ENCODE measurements at regions not wholly inside any gene's neighbourhood (a gene's known extent, or its start where the extent isn't known, plus 50 kb on each side); places are given as distances from the start of the nearest gene placed in this dataset.
"Not testable (repeated sequence)": the region's sequence is repeated elsewhere in the genome, so short reads cannot be mapped to it uniquely, and the experiment has no call there.

DNA sequence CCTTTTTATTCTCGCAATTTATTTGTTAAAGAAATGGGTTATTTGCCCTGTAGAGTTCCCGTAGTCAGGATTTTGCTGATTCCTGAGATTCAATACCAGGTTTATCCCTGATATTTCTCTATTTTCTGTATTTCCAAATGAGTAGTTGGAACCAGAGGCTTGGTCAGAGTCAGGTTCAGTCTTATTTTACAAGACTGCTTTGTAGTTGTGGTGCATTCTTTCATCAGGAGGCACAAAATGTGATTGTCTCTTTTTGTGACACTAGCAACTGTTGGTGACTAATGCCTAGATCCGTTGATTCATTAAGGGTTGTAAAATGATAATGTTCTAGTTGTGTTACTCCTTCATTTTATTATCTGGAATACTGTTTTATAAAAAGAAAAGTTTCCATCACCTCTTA is 95.5 kb upstream of the TPTE start:
- H3K4me3 Mint-ChIP-seq: no peak overlapping the region
- H3K4me1 Mint-ChIP-seq: no peaks in the 10 kb centered on the region
- Histone ChIP-seq H3K27ac (ENCODE audit: low read depth, low read length) (no peak overlapping the region), H3K4me1 (ENCODE audit: control insufficient read depth, insufficient read depth, low read length) (no peaks in the 10 kb centered on the region), H3K4me3 (ENCODE audit: low read length) (peak overlapping the region; percentile 37), H3K36me3 (ENCODE audit: control insufficient read depth, insufficient read depth, low read length) (no peaks in the 10 kb centered on the region), H3K9me3 (ENCODE audit: control insufficient read depth, low read length) (peaks cover 94% of the 10 kb centered on the region), H3K27me3 (ENCODE audit: control insufficient read depth, insufficient read depth, low read length, poor library complexity, severe bottlenecking) (no peaks in the 10 kb centered on the region), H3K9ac (ENCODE audit: extremely low read depth, low read length, poor library complexity, severe bottlenecking) (no peak overlapping the region)
- H3K27ac Mint-ChIP-seq: no peak overlapping the region
- TF ChIP-seq, protein P1, sequence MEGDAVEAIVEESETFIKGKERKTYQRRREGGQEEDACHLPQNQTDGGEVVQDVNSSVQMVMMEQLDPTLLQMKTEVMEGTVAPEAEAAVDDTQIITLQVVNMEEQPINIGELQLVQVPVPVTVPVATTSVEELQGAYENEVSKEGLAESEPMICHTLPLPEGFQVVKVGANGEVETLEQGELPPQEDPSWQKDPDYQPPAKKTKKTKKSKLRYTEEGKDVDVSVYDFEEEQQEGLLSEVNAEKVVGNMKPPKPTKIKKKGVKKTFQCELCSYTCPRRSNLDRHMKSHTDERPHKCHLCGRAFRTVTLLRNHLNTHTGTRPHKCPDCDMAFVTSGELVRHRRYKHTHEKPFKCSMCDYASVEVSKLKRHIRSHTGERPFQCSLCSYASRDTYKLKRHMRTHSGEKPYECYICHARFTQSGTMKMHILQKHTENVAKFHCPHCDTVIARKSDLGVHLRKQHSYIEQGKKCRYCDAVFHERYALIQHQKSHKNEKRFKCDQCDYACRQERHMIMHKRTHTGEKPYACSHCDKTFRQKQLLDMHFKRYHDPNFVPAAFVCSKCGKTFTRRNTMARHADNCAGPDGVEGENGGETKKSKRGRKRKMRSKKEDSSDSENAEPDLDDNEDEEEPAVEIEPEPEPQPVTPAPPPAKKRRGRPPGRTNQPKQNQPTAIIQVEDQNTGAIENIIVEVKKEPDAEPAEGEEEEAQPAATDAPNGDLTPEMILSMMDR (conservative IDR thresholded peaks at IDR 0.05): no peak
- H3K9me3 Mint-ChIP-seq: no peaks in the 10 kb centered on the region
- no peaks in the 10 kb centered on the region for H3K36me3 Mint-ChIP-seq (ENCODE audit: low read depth)
- no peaks in the 10 kb centered on the region for H3K27me3 Mint-ChIP-seq (ENCODE audit: insufficient read depth)
- 71 to 72% methylated on average over 3 of the region's 3 CpGs for WGBS, 2 experiments (ENCODE audit: insufficient coverage in 1 of 2, insufficient read length in 1 of 2)
- no peak for DNase-seq

DNA sequence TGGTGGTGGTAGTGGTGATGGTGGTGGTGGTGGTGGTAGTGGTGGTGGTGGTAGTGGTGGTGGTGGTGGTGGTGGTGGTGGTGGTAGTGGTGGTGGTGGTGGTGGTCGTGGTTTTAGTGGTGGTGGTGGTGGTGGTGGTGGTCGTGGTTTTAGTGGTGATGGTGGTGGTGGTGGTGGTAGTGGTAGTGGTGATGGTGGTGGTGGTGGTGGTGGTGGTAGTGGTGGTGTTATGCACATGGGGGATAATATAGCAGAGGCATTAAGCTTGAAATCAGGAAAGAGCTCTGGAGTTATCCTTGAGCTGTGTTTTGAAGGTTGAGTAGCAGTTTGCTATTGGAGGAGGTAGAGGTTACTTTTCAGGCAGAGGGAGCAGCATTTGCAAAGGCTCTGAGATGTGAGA is 94.6 kb upstream of the TPTE start:
- DNase-seq; H3K4me3 Mint-ChIP-seq; H3K27ac Mint-ChIP-seq; H3K9ac ChIP-seq (ENCODE audit: extremely low read depth, low read length, poor library complexity, severe bottlenecking); H3K36me3 ChIP-seq (ENCODE audit: control insufficient read depth, insufficient read depth, low read length); H3K27ac ChIP-seq (ENCODE audit: low read depth, low read length); H3K4me1 ChIP-seq (ENCODE audit: control insufficient read depth, insufficient read depth, low read length); H3K27me3 Mint-ChIP-seq (ENCODE audit: insufficient read depth); H3K27me3 ChIP-seq (ENCODE audit: control insufficient read depth, insufficient read depth, low read length, poor library complexity, severe bottlenecking); H3K4me1 Mint-ChIP-seq; H3K9me3 Mint-ChIP-seq; H3K36me3 Mint-ChIP-seq (ENCODE audit: low read depth): not testable (repeated sequence)
- Histone ChIP-seq H3K4me3 (ENCODE audit: low read length) (peak overlapping the region; percentile 16), H3K9me3 (ENCODE audit: control insufficient read depth, low read length) (peaks cover 96% of the 10 kb centered on the region)
- WGBS, 2 experiments (ENCODE audit: insufficient coverage in 1 of 2, insufficient read length in 1 of 2): no CpG with 5 or more reads among the region's 2 CpGs

DNA sequence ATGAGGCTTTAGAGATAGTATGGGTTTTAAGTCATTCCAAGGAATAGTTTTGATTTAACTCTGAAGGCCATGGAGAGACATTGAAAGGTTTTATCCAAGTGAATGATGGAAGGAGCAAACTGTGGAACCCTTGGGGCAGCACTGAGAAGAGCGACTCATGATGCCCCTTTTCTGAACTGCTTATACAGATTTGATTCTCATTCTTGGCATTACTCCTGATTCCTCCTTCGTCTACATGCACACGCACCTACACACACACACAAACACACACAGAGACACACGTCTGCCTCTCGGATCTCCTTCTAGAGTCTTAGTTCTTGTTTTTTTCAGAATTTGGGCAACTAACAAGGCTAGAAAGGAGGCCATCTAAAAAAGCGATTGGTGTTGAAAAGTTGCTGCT is 94.1 kb upstream of the TPTE start:
- H3K27me3 ChIP-seq (ENCODE audit: control insufficient read depth, insufficient read depth, low read length, poor library complexity, severe bottlenecking); H3K36me3 Mint-ChIP-seq (ENCODE audit: low read depth); H3K36me3 ChIP-seq (ENCODE audit: control insufficient read depth, insufficient read depth, low read length); H3K9ac ChIP-seq (ENCODE audit: extremely low read depth, low read length, poor library complexity, severe bottlenecking); H3K4me1 ChIP-seq (ENCODE audit: control insufficient read depth, insufficient read depth, low read length); H3K4me1 Mint-ChIP-seq; H3K27ac ChIP-seq (ENCODE audit: low read depth, low read length); H3K27ac Mint-ChIP-seq; DNase-seq; H3K27me3 Mint-ChIP-seq (ENCODE audit: insufficient read depth); H3K9me3 Mint-ChIP-seq; H3K4me3 Mint-ChIP-seq: not testable (repeated sequence)
- Histone ChIP-seq H3K4me3 (ENCODE audit: low read length) (peak overlapping the region; percentile 16), H3K9me3 (ENCODE audit: control insufficient read depth, low read length) (peaks cover 97% of the 10 kb centered on the region)
- WGBS, 2 experiments (ENCODE audit: insufficient coverage in 1 of 2, insufficient read length in 1 of 2): 66 to 76% methylated on average over 6 of the region's 6 CpGs

DNA sequence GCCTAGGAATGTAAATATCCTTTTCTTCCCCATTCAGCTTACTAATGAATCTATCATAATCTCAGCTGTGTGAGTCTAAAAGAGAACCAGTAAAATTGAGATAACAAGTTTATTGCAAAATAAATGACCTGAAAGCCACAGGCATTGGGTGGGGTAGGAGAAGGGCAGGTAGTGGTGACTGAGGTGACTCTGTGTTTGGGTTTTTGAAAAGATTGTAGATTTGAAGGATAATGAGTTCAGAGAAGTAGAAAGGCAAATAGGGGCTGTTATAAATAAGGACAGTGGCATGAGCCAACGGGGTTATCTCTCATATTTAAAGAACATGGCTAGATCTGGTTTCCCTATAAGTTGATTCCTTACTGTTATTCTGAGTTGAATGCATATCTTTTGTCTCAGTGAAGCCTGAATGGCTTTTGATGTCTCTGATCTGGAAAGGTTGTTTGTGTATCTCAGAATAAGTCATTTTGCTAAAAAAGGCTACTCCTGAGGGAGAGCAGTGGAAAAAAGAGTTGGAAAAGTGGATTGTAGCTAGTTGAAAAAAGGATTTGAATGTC is 92.3 kb upstream of the TPTE start:
- not testable (repeated sequence) for H3K4me1 Mint-ChIP-seq; H3K27ac Mint-ChIP-seq; H3K36me3 Mint-ChIP-seq (ENCODE audit: low read depth); H3K9ac ChIP-seq (ENCODE audit: extremely low read depth, low read length, poor library complexity, severe bottlenecking); H3K9me3 Mint-ChIP-seq; H3K4me3 Mint-ChIP-seq; DNase-seq; H3K4me1 ChIP-seq (ENCODE audit: control insufficient read depth, insufficient read depth, low read length); H3K27me3 ChIP-seq (ENCODE audit: control insufficient read depth, insufficient read depth, low read length, poor library complexity, severe bottlenecking); H3K27me3 Mint-ChIP-seq (ENCODE audit: insufficient read depth); H3K36me3 ChIP-seq (ENCODE audit: control insufficient read depth, insufficient read depth, low read length); H3K27ac ChIP-seq (ENCODE audit: low read depth, low read length)
- Histone ChIP-seq H3K4me3 (ENCODE audit: low read length) (peak overlapping the region; percentile 4), H3K9me3 (ENCODE audit: control insufficient read depth, low read length) (peaks cover 93% of the 10 kb centered on the region)
- WGBS, 2 experiments (ENCODE audit: insufficient coverage in 1 of 2, insufficient read length in 1 of 2): 24 to 26% methylated on average over 1 of the region's 1 CpG

Measured in endodermal cell (in vitro differentiated cells).